ENCODE measurements at regions not wholly inside any gene's neighbourhood (a gene's known extent, or its start where the extent isn't known, plus 50 kb on each side); places are given as distances from the start of the nearest gene placed in this dataset.

DNA sequence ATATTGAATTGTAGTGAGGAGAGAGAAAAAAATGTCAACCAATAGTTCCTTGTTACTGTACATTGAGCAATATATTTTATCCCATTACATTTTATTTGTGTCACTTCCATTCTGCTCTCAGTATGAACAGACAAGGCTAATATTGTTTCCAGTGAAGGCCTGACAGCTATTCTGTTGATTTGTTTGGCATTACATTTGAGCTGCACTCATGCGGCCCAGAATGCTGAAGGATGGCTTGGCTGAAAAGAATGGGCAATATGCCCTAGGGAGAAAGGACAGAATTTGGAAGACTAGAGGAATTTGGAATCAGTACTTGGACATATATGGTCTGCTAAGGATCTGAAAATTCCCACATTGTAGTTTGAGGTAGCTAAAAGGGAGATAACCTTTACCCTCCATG is 1294.4 kb downstream of the CDH8 start:
- Histone ChIP-seq H3K27me3 (ENCODE audit: control insufficient read depth, insufficient read depth, low read length, poor library complexity, severe bottlenecking) (no peaks in the 10 kb centered on the region), H3K27ac (ENCODE audit: insufficient read depth, low read depth, low read length, poor library complexity, severe bottlenecking) (no peak overlapping the region), H3K36me3 (ENCODE audit: control insufficient read depth, insufficient read depth, low read length) (no peaks in the 10 kb centered on the region), H3K9me3 (ENCODE audit: control insufficient read depth, low read length) (no peaks in the 10 kb centered on the region), H3K4me1 (ENCODE audit: control insufficient read depth, insufficient read depth, low read length) (no peaks in the 10 kb centered on the region), H3K4me3 (ENCODE audit: insufficient read depth, low read depth, low read length) (no peak overlapping the region)
- WGBS, 2 experiments: 86 to 94% methylated on average over 1 of the region's 1 CpG

GRCh38 chr16:60739737-60740683 is 1296.2 kb downstream of the CDH8 start:
- Histone ChIP-seq H3K36me3 (ENCODE audit: control insufficient read depth, insufficient read depth, low read length) (no peaks in the 10 kb centered on the region), H3K4me1 (ENCODE audit: control insufficient read depth, insufficient read depth, low read length) (no peaks in the 10 kb centered on the region), H3K9me3 (ENCODE audit: control insufficient read depth, low read length) (no peaks in the 10 kb centered on the region), H3K4me3 (ENCODE audit: insufficient read depth, low read depth, low read length) (no peak overlapping the region), H3K27me3 (ENCODE audit: control insufficient read depth, insufficient read depth, low read length, poor library complexity, severe bottlenecking) (no peaks in the 10 kb centered on the region), H3K27ac (ENCODE audit: insufficient read depth, low read depth, low read length, poor library complexity, severe bottlenecking) (no peak overlapping the region)
- 90 to 91% methylated on average over 13 of the region's 13 CpGs for WGBS, 2 experiments

DNA sequence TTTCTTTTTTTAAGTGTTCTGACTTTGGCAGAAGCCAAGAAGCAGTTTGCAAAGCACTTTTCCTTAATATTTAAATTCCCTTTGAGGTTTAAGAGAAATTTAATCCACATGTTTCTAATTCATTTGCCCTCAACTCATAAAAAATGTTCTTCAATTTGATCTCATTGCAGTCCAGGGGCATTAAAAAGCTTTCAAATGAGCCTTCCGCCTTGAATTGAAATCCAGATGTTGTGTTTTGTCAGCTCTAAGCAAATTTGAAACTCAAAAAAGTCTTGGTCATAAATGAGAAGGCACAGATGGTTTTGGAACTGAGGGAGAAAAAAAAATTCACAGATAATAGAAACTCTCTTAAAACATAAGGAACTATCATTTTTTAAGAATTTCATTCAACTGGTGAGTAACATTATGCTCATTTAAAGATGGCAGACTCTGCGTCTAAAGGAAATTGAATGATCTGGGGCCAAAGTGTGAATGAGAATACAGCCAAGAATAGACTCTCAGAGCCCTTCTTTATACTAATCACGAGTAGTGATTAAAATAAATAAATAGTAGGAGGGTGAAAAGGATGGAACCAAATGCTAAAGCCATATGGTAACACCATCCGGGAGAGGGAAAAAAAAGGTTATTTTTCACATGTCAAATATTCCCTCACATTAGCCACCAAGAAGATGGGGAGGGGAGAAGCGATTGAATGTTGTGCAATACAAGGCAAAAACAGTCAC is 1304.7 kb downstream of the CDH8 start:
- 95 to 100% methylated on average over 3 to 4 of the region's 5 CpGs for WGBS, 2 experiments
- Histone ChIP-seq H3K9me3 (ENCODE audit: control insufficient read depth, low read length) (no peaks in the 10 kb centered on the region), H3K36me3 (ENCODE audit: control insufficient read depth, insufficient read depth, low read length) (no peaks in the 10 kb centered on the region), H3K4me3 (ENCODE audit: insufficient read depth, low read depth, low read length) (no peak overlapping the region), H3K4me1 (ENCODE audit: control insufficient read depth, insufficient read depth, low read length) (no peaks in the 10 kb centered on the region), H3K27ac (ENCODE audit: insufficient read depth, low read depth, low read length, poor library complexity, severe bottlenecking) (no peak overlapping the region), H3K27me3 (ENCODE audit: control insufficient read depth, insufficient read depth, low read length, poor library complexity, severe bottlenecking) (no peaks in the 10 kb centered on the region)

- Histone ChIP-seq H3K27me3 (ENCODE audit: control insufficient read depth, insufficient read depth, low read length, poor library complexity, severe bottlenecking) (no peaks in the 10 kb centered on the region), H3K27ac (ENCODE audit: insufficient read depth, low read depth, low read length, poor library complexity, severe bottlenecking) (no peak overlapping the region), H3K9me3 (ENCODE audit: control insufficient read depth, low read length) (no peaks in the 10 kb centered on the region), H3K4me1 (ENCODE audit: control insufficient read depth, insufficient read depth, low read length) (no peaks in the 10 kb centered on the region), H3K36me3 (ENCODE audit: control insufficient read depth, insufficient read depth, low read length) (no peaks in the 10 kb centered on the region), H3K4me3 (ENCODE audit: insufficient read depth, low read depth, low read length) (no peak overlapping the region)
Observed at GRCh38 chr16:60729051-60729450, 1307.2 kb downstream of the CDH8 start.

DNA sequence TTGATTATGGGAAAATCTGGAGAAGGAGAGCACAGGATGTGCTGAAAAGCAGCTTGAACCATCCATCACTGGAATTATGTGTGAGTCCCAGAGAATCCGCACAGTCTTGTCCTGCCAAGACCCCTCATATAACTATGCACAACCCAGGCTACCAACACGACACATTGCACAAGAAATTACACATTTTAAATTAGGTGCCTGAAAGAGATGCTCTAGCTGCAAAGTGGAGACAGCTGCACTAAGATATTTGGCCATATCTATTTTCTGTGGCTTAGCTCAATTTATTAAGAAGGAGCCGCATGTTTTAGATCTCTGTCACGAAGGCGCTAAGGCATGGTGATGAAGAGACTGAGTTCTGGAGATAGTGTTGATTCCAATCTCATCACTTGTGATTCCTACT is 1308.4 kb downstream of the CDH8 start:
- H3K4me3 ChIP-seq (ENCODE audit: insufficient read depth, low read depth, low read length): no peak overlapping the region
- WGBS, 2 experiments: 88% methylated on average over 5 of the region's 5 CpGs
- no peaks in the 10 kb centered on the region for H3K36me3 ChIP-seq (ENCODE audit: control insufficient read depth, insufficient read depth, low read length)
- no peak overlapping the region for H3K27ac ChIP-seq (ENCODE audit: insufficient read depth, low read depth, low read length, poor library complexity, severe bottlenecking)
- no peaks in the 10 kb centered on the region for H3K27me3 ChIP-seq (ENCODE audit: control insufficient read depth, insufficient read depth, low read length, poor library complexity, severe bottlenecking)
- H3K9me3 ChIP-seq (ENCODE audit: control insufficient read depth, low read length): no peaks in the 10 kb centered on the region
- H3K4me1 ChIP-seq (ENCODE audit: control insufficient read depth, insufficient read depth, low read length): no peaks in the 10 kb centered on the region

DNA sequence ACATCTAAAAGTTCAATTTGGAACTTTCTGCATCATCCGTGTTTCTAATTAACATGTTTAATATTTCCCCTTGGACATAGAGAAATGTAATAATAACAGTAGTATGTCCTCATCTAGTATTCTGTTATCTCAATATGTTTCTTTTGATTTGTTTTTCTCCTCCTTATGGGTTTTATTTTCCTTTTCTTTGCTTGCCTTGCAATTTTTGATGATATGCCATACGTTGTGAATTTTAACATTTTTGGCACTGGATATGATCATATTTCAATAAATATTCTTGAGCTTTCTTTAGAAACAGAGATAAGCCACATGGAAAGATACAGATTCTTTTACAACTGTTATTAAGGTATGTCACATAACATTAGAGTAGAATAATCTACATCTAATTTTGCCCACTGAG is 1316.2 kb downstream of the CDH8 start:
- Histone ChIP-seq H3K27me3 (ENCODE audit: control insufficient read depth, insufficient read depth, low read length, poor library complexity, severe bottlenecking) (no peaks in the 10 kb centered on the region), H3K36me3 (ENCODE audit: control insufficient read depth, insufficient read depth, low read length) (no peaks in the 10 kb centered on the region), H3K4me3 (ENCODE audit: insufficient read depth, low read depth, low read length) (no peak overlapping the region), H3K9me3 (ENCODE audit: control insufficient read depth, low read length) (no peaks in the 10 kb centered on the region), H3K4me1 (ENCODE audit: control insufficient read depth, insufficient read depth, low read length) (no peaks in the 10 kb centered on the region), H3K27ac (ENCODE audit: insufficient read depth, low read depth, low read length, poor library complexity, severe bottlenecking) (no peak overlapping the region)
- WGBS, 2 experiments: 100% methylated on average over 1 of the region's 2 CpGs; no CpG with 5 or more reads in 1 of the 2 experiments

GRCh38 chr16:60717808-60718207 is 1318.4 kb downstream of the CDH8 start:
- Histone ChIP-seq H3K9me3 (ENCODE audit: control insufficient read depth, low read length) (no peaks in the 10 kb centered on the region), H3K27me3 (ENCODE audit: control insufficient read depth, insufficient read depth, low read length, poor library complexity, severe bottlenecking) (no peaks in the 10 kb centered on the region), H3K4me1 (ENCODE audit: control insufficient read depth, insufficient read depth, low read length) (no peaks in the 10 kb centered on the region), H3K4me3 (ENCODE audit: insufficient read depth, low read depth, low read length) (no peak overlapping the region), H3K36me3 (ENCODE audit: control insufficient read depth, insufficient read depth, low read length) (no peaks in the 10 kb centered on the region), H3K27ac (ENCODE audit: insufficient read depth, low read depth, low read length, poor library complexity, severe bottlenecking) (no peak overlapping the region)
- WGBS, 2 experiments: 88 to 98% methylated on average over 2 of the region's 2 CpGs

GRCh38 chr16:60712144-60712543 is 1324.1 kb downstream of the CDH8 start:
- Histone ChIP-seq H3K27ac (ENCODE audit: insufficient read depth, low read depth, low read length, poor library complexity, severe bottlenecking) (no peak overlapping the region), H3K9me3 (ENCODE audit: control insufficient read depth, low read length) (no peaks in the 10 kb centered on the region), H3K4me1 (ENCODE audit: control insufficient read depth, insufficient read depth, low read length) (no peaks in the 10 kb centered on the region), H3K36me3 (ENCODE audit: control insufficient read depth, insufficient read depth, low read length) (no peaks in the 10 kb centered on the region), H3K27me3 (ENCODE audit: control insufficient read depth, insufficient read depth, low read length, poor library complexity, severe bottlenecking) (no peaks in the 10 kb centered on the region), H3K4me3 (ENCODE audit: insufficient read depth, low read depth, low read length) (no peak overlapping the region)
- 84 to 91% methylated on average over 3 of the region's 3 CpGs for WGBS, 2 experiments

DNA sequence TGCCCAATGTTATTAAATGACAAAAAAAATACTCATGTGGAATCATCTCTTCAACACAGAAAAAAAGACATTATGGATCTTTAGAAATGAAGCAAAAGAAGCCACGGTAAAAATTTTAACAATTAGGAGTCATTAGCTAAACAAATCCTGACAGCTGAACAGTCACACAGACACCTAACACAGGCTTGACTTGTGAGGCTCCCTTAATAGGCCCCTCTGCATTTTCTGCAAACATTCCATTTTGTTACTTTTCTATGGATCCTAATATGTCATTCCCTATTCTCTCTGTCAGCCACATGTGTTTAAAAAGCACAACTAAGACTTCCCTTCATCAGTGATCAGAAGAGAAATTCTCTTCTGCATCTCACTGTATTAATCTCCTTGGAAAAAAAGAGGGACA is 1331.5 kb downstream of the CDH8 start:
- 78 to 91% methylated on average over 1 of the region's 1 CpG for WGBS, 2 experiments
- Histone ChIP-seq H3K27ac (ENCODE audit: insufficient read depth, low read depth, low read length, poor library complexity, severe bottlenecking) (no peak overlapping the region), H3K4me3 (ENCODE audit: insufficient read depth, low read depth, low read length) (no peak overlapping the region), H3K4me1 (ENCODE audit: control insufficient read depth, insufficient read depth, low read length) (no peaks in the 10 kb centered on the region), H3K27me3 (ENCODE audit: control insufficient read depth, insufficient read depth, low read length, poor library complexity, severe bottlenecking) (no peaks in the 10 kb centered on the region), H3K9me3 (ENCODE audit: control insufficient read depth, low read length) (no peaks in the 10 kb centered on the region), H3K36me3 (ENCODE audit: control insufficient read depth, insufficient read depth, low read length) (no peaks in the 10 kb centered on the region)

DNA sequence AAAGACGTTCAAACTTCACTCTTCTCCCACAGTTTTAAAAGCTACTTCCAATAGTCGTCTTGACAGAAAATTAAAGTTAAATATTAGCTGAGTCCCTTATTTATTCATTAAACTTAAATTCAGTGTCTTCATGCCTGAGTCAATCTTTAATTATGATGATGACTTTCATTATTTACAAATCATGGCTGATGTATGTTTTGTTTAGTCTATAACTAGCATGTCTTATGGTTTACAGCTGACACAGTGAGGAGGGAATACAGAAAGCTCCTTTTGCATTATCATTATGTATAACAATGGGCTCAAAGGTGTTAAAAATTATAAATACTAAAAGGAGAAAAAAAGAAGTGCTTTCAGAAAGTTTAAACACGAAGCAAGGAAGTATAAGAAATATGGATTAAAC is 1333.1 kb downstream of the CDH8 start:
- H3K4me3 ChIP-seq (ENCODE audit: insufficient read depth, low read depth, low read length): no peak overlapping the region
- no peaks in the 10 kb centered on the region for H3K36me3 ChIP-seq (ENCODE audit: control insufficient read depth, insufficient read depth, low read length)
- no peaks in the 10 kb centered on the region for H3K27me3 ChIP-seq (ENCODE audit: control insufficient read depth, insufficient read depth, low read length, poor library complexity, severe bottlenecking)
- no peak overlapping the region for H3K27ac ChIP-seq (ENCODE audit: insufficient read depth, low read depth, low read length, poor library complexity, severe bottlenecking)
- 85 to 100% methylated on average over 1 to 2 of the region's 3 CpGs for WGBS, 2 experiments
- no peaks in the 10 kb centered on the region for H3K4me1 ChIP-seq (ENCODE audit: control insufficient read depth, insufficient read depth, low read length)
- H3K9me3 ChIP-seq (ENCODE audit: control insufficient read depth, low read length): no peaks in the 10 kb centered on the region
